H9 (cell line): ENCODE measurements at regions not wholly inside any gene's neighbourhood (a gene's known extent, or its start where the extent isn't known, plus 50 kb on each side); places are given as distances from the start of the nearest gene placed in this dataset.

Experiments used
- DNase-seq: peaks from one replicate; pipeline ENCODE4 v3.0.0-alpha.2; 2017
- H2AFZ ChIP-seq: one replicate; pipeline ENCODE4 v1.6.1; 2013; ENCODE audit warnings: mild to moderate bottlenecking, low read length, control low read depth, moderate library complexity
- H2AK5ac ChIP-seq: 2 replicates; pipeline ENCODE4 v1.6.1; 2013; ENCODE audit warnings: low read length, control low read depth, mixed read lengths; ENCODE audit not compliant: insufficient read length
- H2BK120ac ChIP-seq: one replicate; pipeline ENCODE4 v1.6.1; 2013; ENCODE audit warnings: low read depth, mild to moderate bottlenecking, low read length, control low read depth, inconsistent platforms; ENCODE audit not compliant: poor library complexity, severe bottlenecking
- H2BK12ac ChIP-seq: 2 replicates; pipeline ENCODE4 v1.6.1; 2013; ENCODE audit warnings: low read length, control low read depth, mixed read lengths, low read depth; ENCODE audit not compliant: insufficient read length
- H2BK15ac ChIP-seq: 2 replicates; pipeline ENCODE4 v1.6.1; 2013; ENCODE audit warnings: low read depth, low read length, control low read depth
- H2BK20ac ChIP-seq: one replicate; pipeline ENCODE4 v1.6.1; 2013; ENCODE audit warnings: low read depth, mild to moderate bottlenecking, low read length, control low read depth, inconsistent platforms; ENCODE audit not compliant: poor library complexity, severe bottlenecking
- H2BK5ac ChIP-seq: 2 replicates; pipeline ENCODE4 v1.6.1; 2013; ENCODE audit warnings: low read length, control low read depth, mixed read lengths; ENCODE audit not compliant: insufficient read length
- H3K14ac ChIP-seq: 2 replicates; pipeline ENCODE4 v1.6.1; 2013; ENCODE audit warnings: low read length, control low read depth; ENCODE audit not compliant: insufficient read depth
- H3K18ac ChIP-seq: 2 replicates; pipeline ENCODE4 v1.6.1; 2013; ENCODE audit warnings: low read depth, mild to moderate bottlenecking, mixed read lengths, low read length, control low read depth; ENCODE audit not compliant: insufficient read length
- H3K23ac ChIP-seq: 2 replicates; pipeline ENCODE4 v1.6.1; 2013; ENCODE audit warnings: low read length, control low read depth, mixed read lengths, low read depth; ENCODE audit not compliant: insufficient read length
- H3K23me2 ChIP-seq: 2 replicates; pipeline ENCODE4 v1.6.1; 2013; ENCODE audit warnings: low read depth, mild to moderate bottlenecking, mixed read lengths, low read length, control low read depth; ENCODE audit not compliant: insufficient read length, poor library complexity, severe bottlenecking
- H3K27ac ChIP-seq: 2 replicates; pipeline ENCODE4 v1.5.1; 2013; ENCODE audit warnings: low read length, control low read depth, mixed read lengths, low read depth; ENCODE audit not compliant: insufficient read length
- H3K27me3 ChIP-seq: 2 replicates; pipeline ENCODE4 v1.6.1; 2013; ENCODE audit warnings: low read length, control low read depth, inconsistent platforms; ENCODE audit not compliant: insufficient read depth
- H3K4ac ChIP-seq: 2 replicates; pipeline ENCODE4 v1.6.1; 2013; ENCODE audit warnings: low read depth, mild to moderate bottlenecking, control low read depth, inconsistent platforms, low read length, moderate library complexity
- H3K4me1 ChIP-seq: 2 replicates; pipeline ENCODE4 v1.6.1; 2013; ENCODE audit warnings: low read length, control low read depth, inconsistent platforms; ENCODE audit not compliant: insufficient read depth
- H3K4me2 ChIP-seq: 2 replicates; pipeline ENCODE4 v1.6.1; 2013; ENCODE audit warnings: low read length, control low read depth, mixed read lengths; ENCODE audit not compliant: insufficient read length, insufficient read depth
- H3K56ac ChIP-seq: 2 replicates; pipeline ENCODE4 v1.6.1; 2013; ENCODE audit warnings: low read depth, mild to moderate bottlenecking, mixed read lengths, low read length, control low read depth; ENCODE audit not compliant: insufficient read length
- H3K79me1 ChIP-seq: 2 replicates; pipeline ENCODE4 v1.6.1; 2013; ENCODE audit warnings: low read depth, mild to moderate bottlenecking, moderate library complexity, low read length, control low read depth, inconsistent platforms; ENCODE audit not compliant: insufficient read depth, poor library complexity, severe bottlenecking
- H3K79me2 ChIP-seq: 2 replicates; pipeline ENCODE4 v1.6.1; 2013; ENCODE audit warnings: low read length, control low read depth, inconsistent platforms; ENCODE audit not compliant: insufficient read depth
- H3K9ac ChIP-seq: 2 replicates; pipeline ENCODE4 v1.6.1; 2013; ENCODE audit warnings: low read length, control low read depth, mixed read lengths; ENCODE audit not compliant: insufficient read length; ENCODE audit errors: extremely low read depth
- H3K9me3 ChIP-seq: one replicate; pipeline ENCODE4 v1.6.1; 2013; ENCODE audit warnings: low read depth, low read length, inconsistent platforms; ENCODE audit not compliant: control insufficient read depth
- H3T11ph ChIP-seq: one replicate; pipeline ENCODE4 v1.6.1; 2013; ENCODE audit warnings: mild to moderate bottlenecking, low read length, control low read depth, inconsistent platforms
- H4K20me1 ChIP-seq: one replicate; pipeline ENCODE4 v1.6.1; 2013; ENCODE audit not compliant: control insufficient read depth, insufficient read length, insufficient read depth
- H4K5ac ChIP-seq: 2 replicates; pipeline ENCODE4 v1.6.1; 2013; ENCODE audit warnings: low read depth, mild to moderate bottlenecking, mixed read lengths, low read length, control low read depth; ENCODE audit not compliant: insufficient read length
- H4K8ac ChIP-seq: replicated peaks from 2 replicates; pipeline ENCODE4 v1.6.1; 2013; ENCODE audit warnings: low read length, control low read depth, mixed read lengths, low read depth; ENCODE audit not compliant: insufficient read length
- H4K91ac ChIP-seq: 2 replicates; pipeline ENCODE4 v1.6.1; 2013; ENCODE audit warnings: low read depth, mild to moderate bottlenecking, moderate library complexity, mixed read lengths, low read length, control low read depth; ENCODE audit not compliant: insufficient read length
- H3K27ac Mint-ChIP-seq, 3 experiments: 2 replicates in 2 of 3; 3 replicates in 1 of 3; pipeline ENCODE4 v1.8.0; 2020 to 2021; ENCODE audit warnings: mixed read lengths in 3 of 3, mild to moderate bottlenecking in 1 of 3, moderate library complexity in 1 of 3
- H3K27me3 Mint-ChIP-seq: 2 replicates; pipeline ENCODE4 v1.8.0; 2021; ENCODE audit warnings: low read depth, mild to moderate bottlenecking, moderate library complexity, mixed read lengths
- H3K36me3 Mint-ChIP-seq, 3 experiments: 2 replicates in 2 of 3; 3 replicates in 1 of 3; pipeline ENCODE4 v1.8.0; 2020 to 2021; ENCODE audit warnings: low read depth in 3 of 3, mixed read lengths in 3 of 3; ENCODE audit not compliant: insufficient read depth in 1 of 3
- H3K4me1 Mint-ChIP-seq, 2 experiments: 2 replicates each; pipeline ENCODE4 v1.8.0; 2020; ENCODE audit warnings: mixed read lengths in 2 of 2
- H3K4me3 Mint-ChIP-seq, 2 experiments: 2 replicates in 1 of 2; 3 replicates in 1 of 2; pipeline ENCODE4 v1.8.0; 2020 to 2021; ENCODE audit warnings: mild to moderate bottlenecking in 2 of 2, mixed read lengths in 2 of 2, moderate library complexity in 1 of 2
- H3K9me3 Mint-ChIP-seq, 2 experiments: 2 replicates in 1 of 2; 3 replicates in 1 of 2; pipeline ENCODE4 v1.8.0; 2020; ENCODE audit warnings: mild to moderate bottlenecking in 2 of 2, mixed read lengths in 2 of 2, moderate library complexity in 1 of 2
- CTCF ChIP-seq: fragments of 200-600 bp; sonication (generic); conservative IDR thresholded peaks from 3 replicates; pipeline ENCODE4 v1.8.0; 2021; ENCODE audit warnings: antibody characterized with exemption, mild to moderate bottlenecking

- H3K79me1 ChIP-seq = no peaks in the 10 kb centered on the region
- H3K4me1 ChIP-seq = no peaks in the 10 kb centered on the region
- no peaks in the 10 kb centered on the region for H3K9me3 ChIP-seq
- H2BK5ac ChIP-seq = no peak overlapping the region
- no peak overlapping the region for H2BK120ac ChIP-seq
- Mint-ChIP-seq H3K36me3 (no peaks in the 10 kb centered on the region), H3K27me3 (no peaks in the 10 kb centered on the region), H3K4me3 (no peak overlapping the region), H3K9me3 (no peaks in the 10 kb centered on the region; a peak in 2 of 5 replicates), H3K27ac (no peak overlapping the region), H3K4me1 (peaks cover 4% of the 10 kb centered on the region in 2 experiments; a peak in 2 of 4 replicates)
- H3K9ac ChIP-seq = no peak overlapping the region
- no peak for TF ChIP-seq CTCF
- H3K79me2 ChIP-seq = no peaks in the 10 kb centered on the region
- no peak overlapping the region for H4K8ac ChIP-seq
- no peak overlapping the region for H3K56ac ChIP-seq
- no peak overlapping the region for H4K91ac ChIP-seq
- no peaks in the 10 kb centered on the region for H3K27me3 ChIP-seq
- H3K23ac ChIP-seq = no peak overlapping the region
- H3T11ph ChIP-seq = no peak overlapping the region
- no peak overlapping the region for H2AK5ac ChIP-seq
- no peak overlapping the region for H4K5ac ChIP-seq
- H3K23me2 ChIP-seq = no peaks in the 10 kb centered on the region
- no peak overlapping the region for H2BK15ac ChIP-seq
- no peak overlapping the region for H2BK20ac ChIP-seq
- no peak for DNase-seq
- H3K18ac ChIP-seq = no peak overlapping the region
- no peak overlapping the region for H3K4me2 ChIP-seq
- no peaks in the 10 kb centered on the region for H4K20me1 ChIP-seq
- H2BK12ac ChIP-seq = no peak overlapping the region
- H3K4ac ChIP-seq = no peak overlapping the region
- H3K27ac ChIP-seq = no peak overlapping the region
- H3K14ac ChIP-seq = no peak overlapping the region
- no peak overlapping the region for H2AFZ ChIP-seq
Measured at GRCh38 chr10:59435707-59436106, 73.4 kb upstream of the FAM13C start.
